Stomach (tissue), 8 donors: ENCODE measurements at regions not wholly inside any gene's neighbourhood (a gene's known extent, or its start where the extent isn't known, plus 50 kb on each side); places are given as distances from the start of the nearest gene placed in this dataset.

Experiments
- DNase-seq, 2 donors: peaks; one replicate each; pipeline versions ENCODE4 v3.0.0 to v3.0.0-alpha.2; 2013 to 2019
- H3K27ac ChIP-seq, 5 donors: fragments of 200-600 bp in 4 of 5; sonication (generic) in 4 of 5; one replicate each; pipeline ENCODE4 v1.5.1; 2013 to 2019; ENCODE audit warnings: mild to moderate bottlenecking in 1 of 5, moderate library complexity in 1 of 5
- H3K27me3 ChIP-seq, 3 donors: fragments of 200-600 bp; sonication (generic); one replicate each; pipeline ENCODE4 v1.5.1; 2017 to 2019; ENCODE audit warnings: mixed run types in 1 of 3
- H3K36me3 ChIP-seq, 4 donors: fragments of 200-600 bp; sonication (generic); 1 replicate in 3 of 4; 2 replicates in 1 of 4; pipeline ENCODE4 v1.5.1; 2016 to 2019
- H3K4me1 ChIP-seq, 4 donors: fragments of 200-600 bp; sonication (generic); one replicate each; pipeline ENCODE4 v1.5.1; 2016 to 2019
- H3K4me3 ChIP-seq, 4 donors: fragments of 200-600 bp; sonication (generic) in 3 of 4; one replicate each; pipeline ENCODE4 v1.5.1; 2016 to 2019; ENCODE audit warnings: mild to moderate bottlenecking in 1 of 4
- H3K9me3 ChIP-seq, 4 donors: fragments of 200-600 bp; sonication (generic); one replicate each; pipeline ENCODE4 v1.5.1; 2016 to 2019
- CTCF ChIP-seq, 7 experiments: fragments of 450-650 bp in 4 of 7; fragments of 200-600 bp in 3 of 7; sonication (generic) in 3 of 7; IDR thresholded peaks; one replicate each; pipeline ENCODE4 v1.5.1; 2016 to 2019; ENCODE audit warnings: antibody characterized with exemption in 7 of 7, control low read depth in 2 of 7, mild to moderate bottlenecking in 1 of 7
- EP300 ChIP-seq: sonication (generic); formaldehyde crosslinking; IDR thresholded peaks from one replicate; pipeline ENCODE4 v1.6.1; 2017; ENCODE audit warnings: antibody characterized with exemption
- POLR2A ChIP-seq, 4 donors: fragments of 450-650 bp; IDR thresholded peaks; one replicate each; pipeline ENCODE4 v1.6.1; 2016; ENCODE audit warnings: antibody characterized with exemption in 4 of 4, control low read depth in 2 of 4, mild to moderate bottlenecking in 1 of 4, moderate library complexity in 1 of 4
- POLR2AphosphoS5 ChIP-seq, 3 donors: sonication (generic); formaldehyde crosslinking; IDR thresholded peaks; one replicate each; pipeline ENCODE4 v1.6.1; 2016; ENCODE audit warnings: antibody characterized with exemption in 3 of 3
- whole genome bisulfite sequencing, 5 donors: extraction: QIAGEN DNeasy Blood & Tissue Kit in 3 of 5; methylation state at CpG; one replicate each; pipeline versions ENCODE4 v1.1.5 to v1.1.7; 2013 to 2018; 5-methylcytosine and 5-hydroxymethylcytosine counted together
- intact Hi-C: fragments of 100-400 bp; cut with DNase I; formaldehyde crosslinking; loops from one replicate; pipeline ENCODE4 v1.15.1; 2023; ENCODE audit warnings: low total_unique reads
- donor health status: healthy with polysubstance abuse.
- donor health status: Bipolar disorder and iron deficiency.
- donor health status: healthy.

GRCh38 chr10:43861966-43862751, 213.5 kb upstream of the ZNF32 start:
- Histone ChIP-seq H3K36me3 (no peaks in the 10 kb centered on the region), H3K27ac (peak overlapping the region in 2 of 5 donors; percentile 74 to 83), H3K9me3 (no peaks in the 10 kb centered on the region), H3K27me3 (no peaks in the 10 kb centered on the region), H3K4me1 (peaks cover 22 to 47% (median 29%) of the 10 kb centered on the region in 4 donors), H3K4me3 (no peak overlapping the region)
- TF ChIP-seq EP300 (no peak), POLR2AphosphoS5 (IDR thresholded peaks at IDR 0.05) (peak in 1 of 3 donors; percentile 40)
- intact Hi-C loops: no loop called here
- WGBS, 5 donors: 48 to 67% (median 57%) methylated on average over 3 of the region's 3 CpGs
- DNase-seq: no peak

GRCh38 chr10:43859016-43859525, 210.4 kb upstream of the ZNF32 start:
- Histone ChIP-seq H3K4me1 (peaks cover 14 to 34% (median 21%) of the 10 kb centered on the region in 4 donors), H3K36me3 (no peaks in the 10 kb centered on the region), H3K9me3 (no peaks in the 10 kb centered on the region), H3K4me3 (no peak overlapping the region), H3K27me3 (no peaks in the 10 kb centered on the region), H3K27ac (no peak overlapping the region)
- TF ChIP-seq EP300: no peak
- no peak for TF ChIP-seq CTCF (IDR thresholded peaks at IDR 0.05)
- TF ChIP-seq POLR2A (IDR thresholded peaks at IDR 0.05): no peak
- no peak for TF ChIP-seq POLR2AphosphoS5 (IDR thresholded peaks at IDR 0.05)
- intact Hi-C loops: no loop called here
- DNase-seq: no peak
- 89 to 93% (median 91%) methylated on average over 6 of the region's 6 CpGs for WGBS, 5 donors

GRCh38 chr10:43857931-43858315, 209.2 kb upstream of the ZNF32 start:
- TF ChIP-seq EP300 (no peak), CTCF (IDR thresholded peaks at IDR 0.05) (no peak), POLR2A (IDR thresholded peaks at IDR 0.05) (no peak), POLR2AphosphoS5 (IDR thresholded peaks at IDR 0.05) (no peak)
- Histone ChIP-seq H3K4me1 (peaks cover 2 to 22% (median 11%) of the 10 kb centered on the region in 4 donors), H3K4me3 (no peak overlapping the region), H3K27me3 (no peaks in the 10 kb centered on the region), H3K27ac (no peak overlapping the region), H3K36me3 (no peaks in the 10 kb centered on the region), H3K9me3 (no peaks in the 10 kb centered on the region)
- intact Hi-C loops: no loop called here
- no peak for DNase-seq
- 70 to 87% (median 82%) methylated on average over 3 of the region's 3 CpGs for WGBS, 5 donors

- WGBS, 5 donors: 37 to 62% (median 50%) methylated on average over 6 of the region's 6 CpGs
- Histone ChIP-seq H3K4me3 (no peak overlapping the region), H3K27ac (no peak overlapping the region), H3K36me3 (no peaks in the 10 kb centered on the region), H3K4me1 (peaks cover 0 to 17% (median 7%) of the 10 kb centered on the region in 4 donors), H3K27me3 (no peaks in the 10 kb centered on the region), H3K9me3 (no peaks in the 10 kb centered on the region)
- intact Hi-C loops: no loop called here
- DNase-seq: no peak
- TF ChIP-seq EP300 (no peak), POLR2A (IDR thresholded peaks at IDR 0.05) (no peak), POLR2AphosphoS5 (IDR thresholded peaks at IDR 0.05) (no peak), CTCF (IDR thresholded peaks at IDR 0.05) (no peak)
Observed at GRCh38 chr10:43857206-43857930, 208.7 kb upstream of the ZNF32 start.
